GM18502 (cell line): ENCODE measurements at regions not wholly inside any gene's neighbourhood (a gene's known extent, or its start where the extent isn't known, plus 50 kb on each side); places are given as distances from the start of the nearest gene placed in this dataset.

Experiments used
- ATAC-seq: cut with Tn5 transposase; IDR thresholded peaks from one replicate; pipeline ENCODE4 v1.9.1; 2021; ENCODE audit warnings: mild to moderate bottlenecking; ENCODE audit not compliant: unreplicated experiment, poor library complexity

DNA sequence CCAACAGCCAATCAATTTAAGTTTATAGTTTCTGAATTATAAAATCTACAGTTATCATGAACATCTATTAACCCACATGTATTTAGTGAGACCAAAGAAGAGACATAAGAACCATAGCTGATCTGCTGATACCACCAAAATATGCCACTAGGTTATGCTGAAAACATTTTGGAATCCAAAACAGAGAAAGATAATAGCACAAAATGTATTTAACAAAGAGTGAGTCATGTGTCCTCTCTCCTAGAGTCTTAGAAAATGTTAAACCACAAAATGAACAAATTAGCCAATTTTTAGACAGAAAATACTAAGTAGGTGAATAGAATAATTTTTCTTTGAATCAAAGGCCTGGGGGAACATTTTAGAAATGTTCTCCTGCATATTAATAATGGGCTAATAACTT, 527.5 kb downstream of the GPAM start:
- no peak for ATAC-seq

DNA sequence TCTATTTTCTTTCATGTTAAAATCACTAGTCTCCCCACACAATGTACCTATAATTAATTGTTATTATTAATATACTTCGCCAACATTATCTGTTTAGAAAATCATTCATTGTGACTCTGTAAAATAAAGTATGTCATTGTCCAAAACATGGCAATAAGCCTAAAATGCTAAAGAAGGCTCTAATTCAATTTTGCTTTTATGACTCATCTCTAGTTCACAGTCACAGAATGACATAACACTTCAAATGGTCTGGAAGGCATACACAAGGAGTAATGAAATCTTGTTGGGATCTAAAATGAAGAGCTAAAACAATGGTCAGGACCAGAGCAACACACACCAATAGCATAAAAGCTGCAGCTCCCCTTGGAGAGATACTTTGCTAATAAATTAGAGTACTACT, 505.8 kb downstream of the GPAM start:
- no peak for ATAC-seq

DNA sequence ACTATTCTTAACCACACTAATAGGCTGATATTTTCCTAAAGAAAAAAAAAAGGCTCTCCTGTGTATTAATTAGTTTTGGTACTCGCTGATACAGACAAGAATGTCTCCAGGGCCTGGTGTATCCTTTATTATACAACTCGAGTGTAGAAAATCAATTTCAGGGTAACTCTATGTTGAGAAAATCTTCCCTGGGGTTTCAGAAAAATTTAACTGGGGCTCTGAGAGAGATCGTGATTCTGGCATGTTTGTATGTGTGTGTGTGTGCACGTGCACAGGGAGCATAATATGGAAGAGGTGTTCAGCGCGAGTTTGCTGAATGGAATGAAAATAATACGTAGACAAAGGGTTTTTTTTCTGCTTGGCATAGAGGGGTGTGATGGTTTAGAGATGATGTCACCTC, 496.8 kb downstream of the GPAM start:
- no peak for ATAC-seq

DNA sequence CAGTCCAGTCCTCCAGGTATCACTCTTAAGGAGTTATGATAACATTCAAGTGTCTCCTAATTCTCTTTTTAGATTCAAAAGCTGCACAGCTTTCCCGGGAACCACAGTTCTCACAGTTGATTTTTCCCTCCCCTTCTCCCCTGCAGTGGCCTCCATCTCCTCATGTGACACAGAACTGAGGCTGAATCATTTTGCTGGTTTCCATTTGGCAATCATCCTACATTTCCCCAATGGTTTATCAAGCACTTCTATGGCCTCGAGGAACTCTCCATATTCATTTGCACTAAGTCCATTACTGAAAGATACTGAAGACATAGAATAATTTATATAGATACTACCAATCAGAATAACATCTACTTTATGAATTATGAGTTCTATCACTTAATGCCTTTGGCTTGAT, 484.9 kb downstream of the GPAM start:
- ATAC-seq = no peak

DNA sequence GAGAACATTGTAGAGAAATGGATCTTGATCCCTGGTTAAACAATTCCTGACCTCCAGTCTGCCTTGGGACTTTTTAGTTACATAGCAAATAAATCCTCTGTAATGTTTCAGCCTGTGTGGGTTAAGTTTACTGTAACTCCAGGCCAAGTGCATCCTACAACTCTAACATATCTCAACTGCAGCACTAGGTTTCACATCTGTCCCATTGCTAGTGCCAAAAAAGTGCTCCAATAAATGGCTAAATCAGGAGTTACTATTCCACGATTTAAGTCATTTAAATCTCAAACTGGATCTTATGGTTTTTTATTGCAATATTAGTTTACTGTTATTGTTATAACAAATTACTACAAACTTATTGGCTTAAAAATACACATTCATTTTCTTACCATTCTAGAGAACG, 479.6 kb downstream of the GPAM start:
- no peak for ATAC-seq

DNA sequence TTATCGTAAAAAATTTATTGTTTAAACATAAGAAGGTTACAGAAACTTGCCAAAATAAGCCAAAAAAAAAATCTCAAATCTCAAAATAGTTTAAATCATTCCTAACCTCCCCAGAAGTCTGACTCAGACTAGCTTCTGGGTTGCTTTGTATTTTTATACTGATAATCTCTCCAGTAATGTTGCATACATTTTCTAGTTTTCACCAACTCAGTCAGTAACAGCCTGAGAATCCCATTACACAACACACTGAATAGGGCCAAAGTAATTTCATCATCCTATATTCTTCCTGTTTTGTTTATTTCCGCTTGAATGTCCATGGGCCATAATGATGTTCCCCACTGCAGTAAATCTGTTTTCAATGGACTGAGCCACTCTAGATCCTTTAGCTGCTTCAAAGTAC, 478.5 kb downstream of the GPAM start:
- ATAC-seq = no peak

DNA sequence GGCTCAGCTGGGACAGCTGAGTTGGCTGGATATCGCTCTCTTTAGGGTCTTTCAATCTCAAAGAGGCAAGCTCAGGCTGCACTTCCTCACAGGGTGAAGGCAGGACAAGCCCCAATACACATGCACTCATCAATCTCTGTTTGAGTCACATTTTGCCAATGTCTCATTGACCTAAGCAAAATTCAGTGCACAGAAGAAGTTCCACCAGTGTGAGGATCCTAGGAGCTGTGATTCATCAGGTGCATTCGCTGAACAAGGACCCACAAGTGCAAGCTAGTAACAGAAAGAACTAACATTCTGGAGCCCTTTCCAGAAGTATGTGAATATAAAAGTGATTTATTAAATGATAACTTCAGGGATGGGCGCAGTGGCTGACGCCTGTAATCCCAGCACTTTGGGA, 477.2 kb downstream of the GPAM start:
- no peak for ATAC-seq

DNA sequence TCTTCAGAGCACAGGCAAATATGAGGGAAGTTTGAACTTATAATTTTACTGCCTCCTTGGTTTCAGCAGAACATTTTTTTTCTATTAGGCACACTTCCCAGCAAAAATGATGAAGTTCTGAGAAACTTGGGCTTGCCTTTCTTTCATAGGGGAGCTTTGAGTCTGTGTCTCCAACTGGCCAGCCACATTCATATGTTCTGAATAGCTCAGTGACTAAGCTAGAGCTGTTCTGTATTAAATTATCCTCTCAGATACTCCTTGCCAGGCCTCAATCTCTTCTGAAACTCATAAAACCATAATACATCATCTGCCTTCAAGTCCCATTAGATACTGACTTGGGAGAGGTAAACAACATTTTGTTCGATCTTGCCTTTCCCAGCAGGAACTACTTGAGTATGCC, 476.5 kb downstream of the GPAM start:
- ATAC-seq = no peak

DNA sequence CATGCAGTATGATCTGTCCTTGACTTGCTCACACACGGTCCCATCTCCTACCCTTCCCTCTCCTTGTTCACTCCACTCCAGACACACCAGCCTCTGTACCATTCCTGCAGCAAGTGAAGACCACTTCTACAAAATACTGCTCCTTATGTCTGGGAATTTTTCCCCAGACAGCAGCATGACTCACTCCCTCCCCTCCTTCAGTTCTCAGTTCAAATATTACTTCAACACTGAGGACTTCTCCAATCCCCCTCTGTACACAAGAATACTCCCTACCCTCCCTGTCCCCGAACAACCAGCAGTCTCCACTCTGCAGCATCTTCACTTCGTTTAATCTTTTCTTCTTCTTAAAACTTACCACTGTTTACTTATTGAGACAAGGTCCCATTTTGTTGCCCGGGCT, 474.0 kb downstream of the GPAM start:
- ATAC-seq = no peak

DNA sequence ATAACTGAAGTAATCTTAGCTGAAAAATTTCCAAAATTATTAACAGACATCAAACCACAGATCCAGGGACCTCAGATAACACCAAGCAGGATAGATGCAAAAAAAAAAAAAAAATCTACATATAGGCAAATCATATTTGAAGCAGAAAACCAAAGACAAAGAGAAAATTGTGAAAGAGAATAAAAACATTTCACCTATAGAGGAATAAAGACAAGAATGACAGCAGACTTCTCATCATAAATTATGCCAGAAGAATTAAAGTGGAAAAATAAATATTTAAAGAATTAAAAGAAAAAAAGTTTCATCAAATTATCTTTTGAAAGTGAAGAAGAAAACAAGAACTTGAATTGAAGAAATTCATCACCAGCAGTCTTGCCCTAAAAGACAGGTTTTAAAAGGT, 467.5 kb downstream of the GPAM start:
- ATAC-seq = no peak

DNA sequence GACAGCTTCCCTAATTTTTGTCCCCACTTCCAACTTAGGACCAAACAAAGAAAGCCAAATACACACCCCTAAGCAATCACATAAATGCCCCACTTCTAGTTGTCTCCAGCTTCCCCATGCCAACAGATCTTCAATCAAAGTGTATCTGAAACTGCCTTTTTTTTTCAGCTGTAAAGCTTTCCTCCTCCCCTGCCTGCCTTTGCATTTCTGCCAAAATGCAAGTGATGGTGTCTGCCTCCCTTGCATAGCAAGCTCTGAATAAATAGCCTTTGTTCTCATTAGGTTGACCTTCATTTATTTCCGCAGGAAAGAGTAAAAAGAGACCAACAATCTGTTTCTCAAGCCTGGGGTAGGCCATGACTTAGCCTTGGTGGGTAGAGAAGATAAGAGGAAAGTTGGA, 459.4 kb downstream of the GPAM start:
- ATAC-seq = no peak

DNA sequence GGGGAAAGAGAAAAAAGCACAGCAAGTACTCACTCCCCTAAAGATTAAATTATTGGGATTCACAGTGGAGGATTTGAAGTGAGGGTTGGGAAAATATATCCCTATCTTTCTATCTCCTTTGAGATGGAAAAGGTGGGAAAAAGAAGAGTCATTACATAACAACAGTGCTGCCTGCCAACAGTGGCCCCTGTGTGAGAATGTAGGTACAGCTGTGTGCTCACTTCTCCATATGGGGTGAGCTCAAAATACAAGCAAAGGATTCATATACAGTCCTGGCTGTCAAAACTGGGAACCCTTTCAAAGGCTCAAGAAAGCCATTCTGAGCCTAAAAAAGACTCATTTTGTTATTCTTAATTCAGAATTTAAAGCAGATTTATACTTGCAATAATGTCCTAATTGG, 458.5 kb downstream of the GPAM start:
- no peak for ATAC-seq

DNA sequence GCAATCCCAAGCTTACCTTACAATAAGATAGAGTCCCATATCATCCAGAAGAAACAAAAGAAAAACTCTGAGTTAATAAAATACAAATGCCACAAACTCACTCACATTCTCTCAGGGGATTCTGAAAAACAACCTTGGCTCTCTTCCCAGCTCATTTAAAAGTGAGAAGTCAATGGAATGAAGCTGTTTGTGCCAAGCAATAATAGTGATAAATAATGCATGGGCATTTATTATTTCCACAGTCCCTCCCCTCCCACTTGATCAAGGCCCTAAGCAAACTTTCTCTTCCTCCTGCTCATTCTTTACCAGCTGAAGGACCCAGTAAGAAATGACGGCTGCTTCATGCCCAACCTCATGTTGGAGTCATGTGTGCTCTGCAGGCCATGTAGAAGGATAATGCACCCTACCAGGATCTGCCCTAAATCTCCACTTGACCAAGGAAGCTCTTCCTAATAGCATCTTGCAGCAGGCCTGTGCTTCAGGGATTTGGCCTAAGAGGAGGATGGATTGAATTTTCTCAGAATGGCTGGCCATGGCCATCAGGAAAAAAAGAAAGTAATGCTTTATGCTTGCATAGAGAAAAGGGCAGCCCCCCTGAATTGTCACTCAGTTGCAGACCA, 451.3 kb downstream of the GPAM start:
- ATAC-seq = no peak

DNA sequence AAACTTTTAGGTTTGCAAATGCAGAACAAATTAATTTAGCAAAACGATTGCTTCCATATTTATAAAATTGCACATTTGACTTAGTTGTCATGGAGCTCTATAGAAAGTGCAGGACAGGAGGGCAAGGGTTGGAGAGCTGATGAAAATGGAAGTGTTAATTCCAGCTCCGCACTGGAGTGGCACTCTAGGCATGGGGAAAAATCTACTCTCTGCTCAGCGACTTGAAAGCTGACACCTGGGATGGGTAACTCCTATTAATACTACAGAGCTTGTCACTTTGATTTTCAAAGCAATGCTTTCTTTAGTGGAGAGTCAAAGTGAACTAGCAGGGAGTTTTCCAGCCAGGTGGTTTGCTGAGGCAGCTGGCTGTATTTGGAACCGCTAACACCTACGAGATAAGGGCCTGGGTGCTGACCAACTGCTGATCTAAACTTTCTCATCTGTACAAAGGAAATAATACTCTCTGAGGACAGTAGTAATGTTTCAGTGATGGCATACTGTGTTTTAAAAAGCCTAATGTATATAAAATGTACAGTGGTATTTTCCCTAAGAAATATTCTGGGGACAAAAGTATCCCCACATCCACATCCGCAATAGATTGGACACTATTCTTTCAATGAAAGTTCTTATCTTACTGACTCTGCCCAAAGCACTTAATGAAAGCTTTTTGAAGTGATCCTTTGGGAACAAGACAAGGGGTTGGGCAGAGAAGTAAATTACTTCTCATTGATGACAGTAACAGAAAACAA, 444.3 kb downstream of the GPAM start:
- no peak for ATAC-seq

DNA sequence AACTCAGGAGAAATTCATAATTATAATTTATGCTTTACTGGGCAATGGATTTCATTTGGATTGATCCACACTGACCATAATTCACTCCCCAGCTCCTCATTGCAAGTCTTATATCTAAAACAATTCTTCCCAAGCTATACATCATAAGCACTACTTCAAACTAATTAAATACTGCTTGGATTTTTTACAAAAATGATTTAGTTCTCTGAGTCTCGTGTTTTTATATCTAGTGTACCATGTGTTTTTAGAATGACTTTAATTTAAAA, 443.8 kb downstream of the GPAM start:
- no peak for ATAC-seq

DNA sequence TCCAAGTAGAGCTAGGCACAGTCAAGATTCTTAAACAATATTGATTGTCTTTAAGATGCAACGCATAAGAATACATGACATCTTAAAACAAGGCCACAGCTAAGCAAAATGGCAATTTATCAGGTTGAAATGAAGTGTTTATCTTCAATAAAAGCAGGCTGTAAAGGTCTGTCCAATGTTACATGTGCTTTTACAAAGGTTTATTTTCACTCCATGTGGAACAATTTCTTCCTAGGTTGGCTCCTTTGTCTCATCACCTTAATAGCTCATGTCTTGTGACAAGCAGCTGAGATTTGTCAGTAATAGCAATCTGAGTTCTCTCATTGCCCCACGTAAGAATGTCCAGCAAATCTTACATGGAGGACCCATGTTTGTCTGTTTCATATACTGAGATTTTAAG, 437.6 kb downstream of the GPAM start:
- ATAC-seq = no peak

DNA sequence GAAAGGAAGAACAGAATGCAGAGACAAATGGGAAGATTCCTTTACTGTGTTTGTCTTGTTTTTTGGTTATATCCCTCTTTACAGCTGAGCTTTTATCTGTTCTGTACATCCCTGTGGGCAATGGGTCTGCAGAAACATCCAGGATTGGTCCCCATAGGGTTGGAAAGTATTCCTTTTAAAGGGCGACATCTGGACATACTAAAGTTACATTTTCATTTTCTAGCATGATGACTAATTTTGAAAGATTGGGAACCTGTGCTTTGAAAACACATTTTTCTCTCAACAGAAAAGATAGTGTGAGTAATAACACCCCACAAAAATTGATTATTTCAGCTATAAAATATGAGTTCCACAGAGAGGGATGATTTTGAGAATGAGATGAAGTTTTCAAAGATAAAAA, 435.8 kb downstream of the GPAM start:
- no peak for ATAC-seq

DNA sequence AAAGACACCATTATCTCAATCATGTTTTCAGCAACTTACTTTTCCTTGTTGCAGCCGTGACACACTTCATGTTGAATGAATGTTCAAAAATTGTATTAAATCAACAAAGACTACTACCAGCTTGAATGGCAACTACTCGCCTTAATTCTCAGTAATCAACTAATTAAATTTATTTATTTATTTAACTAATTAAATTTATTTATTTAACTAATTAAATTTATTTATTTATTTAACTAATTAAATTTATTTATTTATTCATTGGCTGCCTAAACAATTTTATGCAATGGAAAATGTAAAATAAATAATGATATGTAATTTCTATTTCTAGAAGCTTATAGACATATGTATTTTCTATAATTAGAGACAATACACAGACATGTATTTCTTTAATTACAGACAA, 435.4 kb downstream of the GPAM start:
- ATAC-seq = no peak

DNA sequence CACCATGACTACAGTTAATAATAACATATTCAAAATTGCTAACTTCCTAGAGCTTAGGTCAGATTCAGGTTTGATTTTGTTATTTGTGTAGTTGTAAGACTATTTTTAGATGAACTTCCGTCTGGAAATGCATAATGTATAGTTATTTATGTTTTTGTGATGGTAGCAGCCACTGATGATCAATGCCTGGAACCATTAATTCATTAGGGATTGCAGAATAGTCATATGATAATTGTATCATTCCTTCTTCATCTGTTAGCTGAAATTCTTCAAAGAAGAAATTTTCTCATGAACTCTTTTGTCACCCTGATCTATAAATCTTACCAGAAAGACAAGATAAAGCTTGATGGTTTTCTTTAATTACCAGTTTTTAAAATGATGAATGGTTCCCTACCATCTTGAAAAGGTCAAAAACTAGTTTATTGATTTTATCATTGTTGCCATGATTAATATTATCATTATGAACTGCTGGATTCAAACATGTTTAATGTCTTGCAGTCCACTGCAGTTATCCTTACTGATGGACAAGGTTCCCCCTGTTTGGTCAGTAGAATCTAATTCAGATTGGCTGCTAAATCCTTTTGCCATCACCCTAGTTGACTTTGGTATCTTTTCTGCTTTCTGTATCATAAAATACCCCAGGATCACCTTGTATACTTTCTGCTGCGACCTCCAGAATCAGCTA, 433.3 kb downstream of the GPAM start:
- no peak for ATAC-seq

DNA sequence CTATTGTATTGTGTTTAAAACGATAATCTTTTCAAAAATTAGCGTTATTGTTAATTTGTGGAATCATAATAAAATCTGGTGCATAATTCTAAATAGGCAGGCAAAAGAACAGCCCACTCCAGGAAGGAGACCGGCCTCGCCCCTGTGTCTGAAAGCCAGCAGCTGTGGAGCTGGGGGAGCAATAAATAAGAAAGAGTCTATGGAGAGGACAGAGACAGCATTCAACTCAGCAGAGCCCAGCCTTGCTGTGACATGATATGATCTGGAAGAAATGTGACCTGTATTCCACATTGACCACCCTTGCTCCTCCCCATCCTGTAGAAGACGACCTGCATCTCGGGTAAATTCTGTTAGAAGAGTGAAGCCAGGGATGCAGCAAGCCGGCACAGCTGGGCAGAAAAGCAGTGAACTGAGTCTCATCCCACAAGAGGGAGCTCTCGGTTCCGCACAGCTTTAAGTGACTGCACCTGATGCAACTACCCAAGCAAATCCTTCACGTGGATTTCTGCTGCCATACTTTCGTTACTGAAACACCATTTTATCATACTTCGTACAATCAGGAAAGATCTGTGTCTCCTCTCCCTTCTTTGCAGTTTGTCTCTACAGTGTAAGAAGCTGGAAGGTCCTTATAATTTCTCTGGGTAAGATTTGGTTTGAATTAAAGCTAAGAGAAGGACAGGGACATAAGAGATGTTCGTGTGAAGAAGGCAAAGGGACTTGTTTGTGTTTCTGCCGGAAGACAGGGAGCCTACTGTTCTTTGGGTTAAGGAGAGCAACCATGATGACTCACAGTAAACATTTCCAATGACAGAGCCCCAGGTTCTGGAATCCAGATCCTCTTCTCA, 427.1 kb downstream of the GPAM start:
- ATAC-seq = peak; percentile 70

DNA sequence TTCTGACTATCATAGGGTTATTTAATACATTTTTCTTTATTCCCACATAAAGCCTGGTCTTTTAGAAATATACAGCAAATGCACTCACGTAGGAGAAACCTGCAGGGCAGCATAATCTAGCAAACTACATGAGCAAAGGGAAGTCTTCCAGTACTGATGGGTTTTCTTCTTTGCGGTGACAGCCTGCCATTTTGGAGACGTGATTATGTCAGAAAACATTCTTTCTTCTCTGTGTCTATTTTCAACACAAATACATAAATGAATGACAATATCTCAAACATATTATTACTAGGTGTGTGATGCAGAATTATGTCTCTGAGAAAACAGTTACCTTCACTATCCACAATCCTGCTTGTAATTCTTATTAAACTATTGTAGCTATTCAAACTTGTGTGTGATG, 425.0 kb downstream of the GPAM start:
- ATAC-seq = no peak
